Activated CD4-positive, alpha-beta T cell treated with anti-CD3 and anti-CD28 coated beads, Interleukin-2, amount 50 U/mL, for 24 hours (primary cell): ENCODE measurements at regions not wholly inside any gene's neighbourhood (a gene's known extent, or its start where the extent isn't known, plus 50 kb on each side); places are given as distances from the start of the nearest gene placed in this dataset.

Experiments
- DNase-seq, 2 donors: peaks; one replicate each; pipeline ENCODE4 v3.0.0-alpha.2; 2020; ENCODE audit warnings: low read depth in 1 of 2, low spot score in 1 of 2

- DNase-seq: no peak
These were observed 77.2 kb upstream of the STK17B start for GRCh38 chr2:196248467-196249094.

- DNase-seq: no peak
These were observed 77.8 kb upstream of the STK17B start for GRCh38 chr2:196249171-196249570.

- no peak for DNase-seq
These were observed 78.5 kb upstream of the STK17B start for GRCh38 chr2:196249860-196250259.

GRCh38 chr2:196251132-196251531 lies 79.8 kb upstream of the STK17B start:
- DNase-seq: no peak

GRCh38 chr2:196252408-196253115 lies 81.2 kb upstream of the STK17B start:
- no peak for DNase-seq

- DNase-seq: no peak
These were observed 81.7 kb upstream of the STK17B start for GRCh38 chr2:196253116-196253480.

- no peak for DNase-seq
These were observed 85.2 kb upstream of the STK17B start for GRCh38 chr2:196256585-196256984.

GRCh38 chr2:196257086-196257485 lies 85.7 kb upstream of the STK17B start:
- no peak for DNase-seq

GRCh38 chr2:196258407-196258806 lies 87.0 kb upstream of the STK17B start:
- DNase-seq: no peak

GRCh38 chr2:196259507-196260481 lies 88.4 kb upstream of the STK17B start:
- DNase-seq: peak in 1 of 2 donors; percentile 67

GRCh38 chr2:196260546-196260945 lies 89.2 kb upstream of the STK17B start:
- no peak for DNase-seq

- DNase-seq: no peak
These were observed 91.2 kb upstream of the STK17B start for GRCh38 chr2:196262606-196263005.

- DNase-seq: peak in 1 of 2 donors; percentile 50
These were observed 91.9 kb upstream of the STK17B start for GRCh38 chr2:196263181-196263747.

GRCh38 chr2:196266351-196266750 lies 95.0 kb upstream of the STK17B start:
- DNase-seq: no peak

GRCh38 chr2:196266855-196267254 lies 95.5 kb upstream of the STK17B start:
- DNase-seq: no peak

- DNase-seq: no peak
These were observed 96.6 kb upstream of the STK17B start for GRCh38 chr2:196268025-196268424.

GRCh38 chr2:196268538-196269338 lies 97.4 kb upstream of the STK17B start:
- no peak for DNase-seq

- no peak for DNase-seq
These were observed 100.4 kb upstream of the STK17B start for GRCh38 chr2:196271795-196272194.

GRCh38 chr2:196274387-196274809 lies 103.0 kb upstream of the STK17B start:
- no peak for DNase-seq

GRCh38 chr2:196275646-196276352 lies 104.4 kb upstream of the STK17B start:
- DNase-seq: no peak
